Stomach (tissue), 8 donors: ENCODE measurements at regions not wholly inside any gene's neighbourhood (a gene's known extent, or its start where the extent isn't known, plus 50 kb on each side); places are given as distances from the start of the nearest gene placed in this dataset.

Experiments used
- DNase-seq, 2 donors: peaks; one replicate each; pipeline versions ENCODE4 v3.0.0 to v3.0.0-alpha.2; 2013 to 2019
- H3K27ac ChIP-seq, 5 donors: fragments of 200-600 bp in 4 of 5; sonication (generic) in 4 of 5; one replicate each; pipeline ENCODE4 v1.5.1; 2013 to 2019; ENCODE audit warnings: mild to moderate bottlenecking in 1 of 5, moderate library complexity in 1 of 5
- H3K27me3 ChIP-seq, 3 donors: fragments of 200-600 bp; sonication (generic); one replicate each; pipeline ENCODE4 v1.5.1; 2017 to 2019; ENCODE audit warnings: mixed run types in 1 of 3
- H3K36me3 ChIP-seq, 4 donors: fragments of 200-600 bp; sonication (generic); 1 replicate in 3 of 4; 2 replicates in 1 of 4; pipeline ENCODE4 v1.5.1; 2016 to 2019
- H3K4me1 ChIP-seq, 4 donors: fragments of 200-600 bp; sonication (generic); one replicate each; pipeline ENCODE4 v1.5.1; 2016 to 2019
- H3K4me3 ChIP-seq, 4 donors: fragments of 200-600 bp; sonication (generic) in 3 of 4; one replicate each; pipeline ENCODE4 v1.5.1; 2016 to 2019; ENCODE audit warnings: mild to moderate bottlenecking in 1 of 4
- H3K9me3 ChIP-seq, 4 donors: fragments of 200-600 bp; sonication (generic); one replicate each; pipeline ENCODE4 v1.5.1; 2016 to 2019
- EP300 ChIP-seq: sonication (generic); formaldehyde crosslinking; IDR thresholded peaks from one replicate; pipeline ENCODE4 v1.6.1; 2017; ENCODE audit warnings: antibody characterized with exemption
- POLR2A ChIP-seq, 4 donors: fragments of 450-650 bp; IDR thresholded peaks; one replicate each; pipeline ENCODE4 v1.6.1; 2016; ENCODE audit warnings: antibody characterized with exemption in 4 of 4, control low read depth in 2 of 4, mild to moderate bottlenecking in 1 of 4, moderate library complexity in 1 of 4
- POLR2AphosphoS5 ChIP-seq, 3 donors: sonication (generic); formaldehyde crosslinking; IDR thresholded peaks; one replicate each; pipeline ENCODE4 v1.6.1; 2016; ENCODE audit warnings: antibody characterized with exemption in 3 of 3
- WGBS, 5 donors: extraction: QIAGEN DNeasy Blood & Tissue Kit in 3 of 5; methylation state at CpG; one replicate each; pipeline versions ENCODE4 v1.1.5 to v1.1.7; 2013 to 2018; 5-methylcytosine and 5-hydroxymethylcytosine counted together
- intact Hi-C: fragments of 100-400 bp; cut with DNase I; formaldehyde crosslinking; loops from one replicate; pipeline ENCODE4 v1.15.1; 2023; ENCODE audit warnings: low total_unique reads
- TF ChIP-seq, protein P1 (sequence below), 7 experiments: fragments of 450-650 bp in 4 of 7; fragments of 200-600 bp in 3 of 7; sonication (generic) in 3 of 7; IDR thresholded peaks; one replicate each; pipeline ENCODE4 v1.5.1; 2016 to 2019; ENCODE audit warnings: antibody characterized with exemption in 7 of 7, control low read depth in 2 of 7, mild to moderate bottlenecking in 1 of 7
- donor health status: healthy with polysubstance abuse.
- donor health status: Bipolar disorder and iron deficiency.
- donor health status: healthy.

DNA sequence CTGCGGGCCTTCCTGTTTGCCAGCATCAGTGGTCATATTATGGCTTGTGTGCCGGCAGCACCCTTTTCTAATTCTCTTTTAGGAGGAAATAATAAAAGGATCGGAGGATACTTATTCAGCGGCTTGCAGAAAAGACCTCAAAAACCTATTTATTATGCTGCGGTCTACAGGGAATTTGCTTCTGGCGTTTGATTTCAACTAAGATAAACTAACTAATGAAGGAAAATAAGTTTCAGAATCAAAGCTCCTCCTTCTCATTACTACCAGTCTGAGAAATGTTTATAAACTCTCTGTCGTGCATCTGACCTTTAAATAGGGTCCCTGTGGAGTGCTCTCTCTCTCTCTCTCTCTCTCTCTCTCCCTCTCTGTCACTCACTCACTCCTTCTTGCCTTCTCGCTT lies 335.0 kb upstream of the GLI3 start:
- WGBS, 5 donors = 55 to 73% (median 65%) methylated on average over 8 of the region's 8 CpGs
- Histone ChIP-seq H3K27me3 (no peaks in the 10 kb centered on the region), H3K4me3 (no peak overlapping the region), H3K36me3 (no peaks in the 10 kb centered on the region), H3K9me3 (no peaks in the 10 kb centered on the region), H3K4me1 (peaks cover 19 to 52% (median 26%) of the 10 kb centered on the region in 4 donors), H3K27ac (peak overlapping the region in 4 of 5 donors; percentile 6 to 68 (median 33))
- intact Hi-C loops = no loop called here
- TF ChIP-seq POLR2A (IDR thresholded peaks at IDR 0.05) (no peak), POLR2AphosphoS5 (IDR thresholded peaks at IDR 0.05) (no peak), EP300 (no peak)
- TF ChIP-seq, protein P1, sequence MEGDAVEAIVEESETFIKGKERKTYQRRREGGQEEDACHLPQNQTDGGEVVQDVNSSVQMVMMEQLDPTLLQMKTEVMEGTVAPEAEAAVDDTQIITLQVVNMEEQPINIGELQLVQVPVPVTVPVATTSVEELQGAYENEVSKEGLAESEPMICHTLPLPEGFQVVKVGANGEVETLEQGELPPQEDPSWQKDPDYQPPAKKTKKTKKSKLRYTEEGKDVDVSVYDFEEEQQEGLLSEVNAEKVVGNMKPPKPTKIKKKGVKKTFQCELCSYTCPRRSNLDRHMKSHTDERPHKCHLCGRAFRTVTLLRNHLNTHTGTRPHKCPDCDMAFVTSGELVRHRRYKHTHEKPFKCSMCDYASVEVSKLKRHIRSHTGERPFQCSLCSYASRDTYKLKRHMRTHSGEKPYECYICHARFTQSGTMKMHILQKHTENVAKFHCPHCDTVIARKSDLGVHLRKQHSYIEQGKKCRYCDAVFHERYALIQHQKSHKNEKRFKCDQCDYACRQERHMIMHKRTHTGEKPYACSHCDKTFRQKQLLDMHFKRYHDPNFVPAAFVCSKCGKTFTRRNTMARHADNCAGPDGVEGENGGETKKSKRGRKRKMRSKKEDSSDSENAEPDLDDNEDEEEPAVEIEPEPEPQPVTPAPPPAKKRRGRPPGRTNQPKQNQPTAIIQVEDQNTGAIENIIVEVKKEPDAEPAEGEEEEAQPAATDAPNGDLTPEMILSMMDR (IDR thresholded peaks at IDR 0.05) = no peak
- no peak for DNase-seq

DNA sequence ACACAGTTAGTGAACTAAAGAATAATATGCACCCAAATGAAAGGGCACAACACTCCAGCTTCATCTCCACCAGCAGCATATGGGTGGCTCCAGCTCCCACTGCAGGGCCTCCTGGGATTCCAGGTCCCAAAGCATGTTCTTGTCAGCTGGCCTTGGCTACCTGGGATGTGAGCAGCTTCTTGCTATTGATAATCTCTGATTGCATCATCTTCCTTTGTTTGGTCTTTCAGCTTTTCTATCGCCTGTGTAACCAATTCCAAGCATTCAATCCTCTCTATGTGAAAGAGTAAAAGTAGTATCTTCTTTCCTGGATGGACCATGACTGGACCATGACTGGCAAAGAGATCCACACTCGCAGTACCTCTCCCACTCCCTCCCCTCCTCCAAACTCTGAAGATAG lies 333.9 kb upstream of the GLI3 start:
- 70 to 91% (median 79%) methylated on average over 2 of the region's 2 CpGs for WGBS, 5 donors
- intact Hi-C loops = no loop called here

DNA sequence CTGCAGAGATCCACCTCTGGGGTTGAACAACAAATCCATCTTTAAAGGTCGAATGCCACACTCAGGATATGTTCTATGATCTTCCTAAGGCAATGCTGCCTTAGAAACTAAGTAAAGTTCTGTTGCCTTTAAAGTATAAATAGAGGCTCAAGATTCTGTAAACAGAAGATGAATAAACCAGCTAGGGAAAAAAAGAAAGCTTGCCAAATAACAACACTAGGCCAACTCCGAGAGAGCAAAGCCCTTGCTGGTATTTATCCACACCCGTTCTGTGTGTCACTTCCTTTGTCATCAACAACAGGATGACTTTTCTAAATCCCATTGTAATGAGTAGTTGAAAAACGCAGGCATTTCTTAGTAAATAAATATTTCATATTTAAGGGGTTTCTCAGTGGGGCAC lies 330.0 kb upstream of the GLI3 start:
- no peaks in the 10 kb centered on the region for H3K27me3 ChIP-seq
- intact Hi-C loops = no loop called here
- no peak for DNase-seq
- H3K27ac ChIP-seq = peak overlapping the region in 2 of 5 donors; percentile 13 to 46
- H3K4me1 ChIP-seq = peaks cover 0 to 15% (median 6%) of the 10 kb centered on the region in 4 donors
- peaks cover 0 to 3% (median 0%) of the 10 kb centered on the region in 4 donors for H3K9me3 ChIP-seq
- H3K36me3 ChIP-seq = no peaks in the 10 kb centered on the region
- no peak overlapping the region for H3K4me3 ChIP-seq
- WGBS, 5 donors = 38 to 50% (median 42%) methylated on average over 4 of the region's 4 CpGs
- TF ChIP-seq EP300 (no peak), POLR2A (IDR thresholded peaks at IDR 0.05) (no peak), POLR2AphosphoS5 (IDR thresholded peaks at IDR 0.05) (peak in 1 of 3 donors; percentile 45)
- TF ChIP-seq, protein P1 (IDR thresholded peaks at IDR 0.05) = no peak

More for the DNA sequence above, 333.9 kb upstream of the GLI3 start:
- H3K4me1 ChIP-seq = peaks cover 19 to 52% (median 30%) of the 10 kb centered on the region in 4 donors
- H3K36me3 ChIP-seq = no peaks in the 10 kb centered on the region
- no peak for DNase-seq
- H3K9me3 ChIP-seq = no peaks in the 10 kb centered on the region
- TF ChIP-seq, protein P1 (IDR thresholded peaks at IDR 0.05) = no peak
- TF ChIP-seq POLR2AphosphoS5 (IDR thresholded peaks at IDR 0.05) (no peak), EP300 (no peak), POLR2A (IDR thresholded peaks at IDR 0.05) (no peak)
- H3K27ac ChIP-seq = no peak overlapping the region
- H3K4me3 ChIP-seq = no peak overlapping the region
- no peaks in the 10 kb centered on the region for H3K27me3 ChIP-seq

DNA sequence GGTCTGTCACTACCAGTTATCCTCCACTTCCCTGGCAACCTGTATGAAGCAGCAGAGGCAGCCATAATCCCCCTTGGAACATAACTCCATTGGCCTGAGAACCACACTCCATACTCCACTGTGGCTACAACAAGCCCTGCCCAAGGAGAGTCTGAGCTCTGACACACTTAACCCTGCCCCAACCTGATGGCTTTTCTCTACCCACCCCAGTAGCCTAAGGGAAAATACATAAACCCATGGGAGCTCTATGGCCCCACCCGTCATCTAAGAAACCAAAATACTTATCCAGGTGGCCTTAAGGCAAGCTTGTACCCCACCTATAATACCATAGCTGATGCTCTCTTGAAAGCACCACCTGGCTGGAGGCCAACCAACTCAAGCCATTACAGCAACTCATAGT lies 324.8 kb upstream of the GLI3 start:
- Histone ChIP-seq H3K27me3 (no peaks in the 10 kb centered on the region), H3K27ac (no peak overlapping the region), H3K4me1 (peaks cover 0 to 5% (median 0%) of the 10 kb centered on the region in 4 donors), H3K9me3 (peaks cover 0 to 3% (median 0%) of the 10 kb centered on the region in 4 donors), H3K4me3 (no peak overlapping the region), H3K36me3 (no peaks in the 10 kb centered on the region)
- 83 to 100% (median 95%) methylated on average over 1 of the region's 1 CpG for WGBS, 5 donors
- intact Hi-C loops = no loop called here
- TF ChIP-seq, protein P1 (IDR thresholded peaks at IDR 0.05) = no peak
- no peak for TF ChIP-seq EP300
- no peak for DNase-seq
